ENCODE measurements at regions not wholly inside any gene's neighbourhood (a gene's known extent, or its start where the extent isn't known, plus 50 kb on each side); places are given as distances from the start of the nearest gene placed in this dataset.
"Not testable (repeated sequence)": the region's sequence is repeated elsewhere in the genome, so short reads cannot be mapped to it uniquely, and the experiment has no call there.

GRCh38 chr9:104280178-104280560 lies 186.1 kb downstream of the SMC2 start:
- H3K4me1 ChIP-seq (replicated peaks in 1 of 2) = no peaks in the 10 kb centered on the region
- WGBS, 10 experiments = 11 to 100% (median 77%) methylated on average over 1 to 3 of the region's 3 CpGs
- no peak overlapping the region for H3K4me3 ChIP-seq
- in situ Hi-C loops (cut with MboI; ENCODE audit: low pct_unique_long_range_greater_than_20kb in 2 of 9, low sequenced_read_pairs in 9 of 9, unreplicated experiment in 9 of 9) = no loop called here
- ATAC-seq (replicated peaks in 6 of 8) = no peak
- H3K27ac ChIP-seq = no peak overlapping the region

GRCh38 chr9:104280711-104281110 lies 186.6 kb downstream of the SMC2 start:
- no peak overlapping the region for H3K27ac ChIP-seq
- no peak overlapping the region for H3K4me3 ChIP-seq
- in situ Hi-C loops (cut with MboI; ENCODE audit: low pct_unique_long_range_greater_than_20kb in 2 of 9, low sequenced_read_pairs in 9 of 9, unreplicated experiment in 9 of 9) = no loop called here
- no peak for ATAC-seq (replicated peaks in 6 of 8)
- H3K4me1 ChIP-seq (replicated peaks in 1 of 2) = no peaks in the 10 kb centered on the region
- 0 to 100% (median 63%) methylated on average over 1 of the region's 1 CpG; no CpG with 5 or more reads in 2 of the 10 experiments for WGBS, 10 experiments

GRCh38 chr9:104286187-104286586 lies 192.1 kb downstream of the SMC2 start:
- in situ Hi-C loops (cut with MboI; ENCODE audit: low pct_unique_long_range_greater_than_20kb in 2 of 9, low sequenced_read_pairs in 9 of 9, unreplicated experiment in 9 of 9) = no loop called here
- 0 to 100% (median 51%) methylated on average over 1 of the region's 1 CpG; no CpG with 5 or more reads in 4 of the 10 experiments for WGBS, 10 experiments
- ATAC-seq (replicated peaks in 6 of 8) = no peak

GRCh38 chr9:104286799-104287198 lies 192.7 kb downstream of the SMC2 start:
- WGBS, 10 experiments = 0 to 96% (median 72%) methylated on average over 2 of the region's 2 CpGs; no CpG with 5 or more reads in 3 of the 10 experiments
- in situ Hi-C loops (cut with MboI; ENCODE audit: low pct_unique_long_range_greater_than_20kb in 2 of 9, low sequenced_read_pairs in 9 of 9, unreplicated experiment in 9 of 9) = no loop called here
- Histone ChIP-seq H3K27ac (no peak overlapping the region), H3K4me1 (replicated peaks in 1 of 2) (peaks cover 0 to 7% of the 10 kb centered on the region in 2 donors), H3K4me3 (no peak overlapping the region)
- ATAC-seq (replicated peaks in 6 of 8) = peak in 1 of 8 experiments; percentile 15

More at GRCh38 chr9:104286187-104286586, 192.1 kb downstream of the SMC2 start:
- Histone ChIP-seq H3K27ac (no peak overlapping the region), H3K4me3 (no peak overlapping the region), H3K4me1 (replicated peaks in 1 of 2) (peaks cover 0 to 7% of the 10 kb centered on the region in 2 donors)

- no peak overlapping the region for H3K27ac ChIP-seq
- in situ Hi-C loops (cut with MboI; ENCODE audit: low pct_unique_long_range_greater_than_20kb in 2 of 9, low sequenced_read_pairs in 9 of 9, unreplicated experiment in 9 of 9) = no loop called here
- peak in 6 of 8 experiments; percentile 15 to 94 (median 72) for ATAC-seq (replicated peaks in 6 of 8)
- WGBS, 10 experiments = 30 to 89% (median 61%) methylated on average over 1 to 5 of the region's 5 CpGs
- H3K4me3 ChIP-seq = no peak overlapping the region
- H3K4me1 ChIP-seq (replicated peaks in 1 of 2) = peaks cover 0 to 10% of the 10 kb centered on the region in 2 donors
Observed at GRCh38 chr9:104287253-104287878, 193.3 kb downstream of the SMC2 start.

- H3K27ac ChIP-seq = no peak overlapping the region
- 0 to 80% (median 32%) methylated on average over 1 to 4 of the region's 4 CpGs; no CpG with 5 or more reads in 4 of the 10 experiments for WGBS, 10 experiments
- H3K4me3 ChIP-seq = no peak overlapping the region
- H3K4me1 ChIP-seq (replicated peaks in 1 of 2) = peaks cover 0 to 19% of the 10 kb centered on the region in 2 donors
- ATAC-seq (replicated peaks in 6 of 8) = peak in 3 of 8 experiments; percentile 15 to 57 (median 32)
- in situ Hi-C loops (cut with MboI; ENCODE audit: low pct_unique_long_range_greater_than_20kb in 2 of 9, low sequenced_read_pairs in 9 of 9, unreplicated experiment in 9 of 9) = no loop called here
Observed at GRCh38 chr9:104293877-104294276, 199.8 kb downstream of the SMC2 start.

- in situ Hi-C loops (cut with MboI; ENCODE audit: low pct_unique_long_range_greater_than_20kb in 2 of 9, low sequenced_read_pairs in 9 of 9, unreplicated experiment in 9 of 9) = loop anchor here in 1 of 9 experiments (25.0 kb wide), 1 partner anchor 88 kb away; no protein-coding TSS in a partner anchor
- WGBS, 10 experiments = 0 to 100% (median 52%) methylated on average over 1 of the region's 1 CpG; no CpG with 5 or more reads in 6 of the 10 experiments
Observed at GRCh38 chr9:104300124-104300523, 203.9 kb upstream of the OR13F1 start.

GRCh38 chr9:104301755-104302154 lies 202.3 kb upstream of the OR13F1 start:
- 0 to 100% (median 80%) methylated on average over 1 to 2 of the region's 2 CpGs; no CpG with 5 or more reads in 4 of the 10 experiments for WGBS, 10 experiments
- in situ Hi-C loops (cut with MboI; ENCODE audit: low pct_unique_long_range_greater_than_20kb in 2 of 9, low sequenced_read_pairs in 9 of 9, unreplicated experiment in 9 of 9) = loop anchor here in 1 of 9 experiments (25.0 kb wide), 1 partner anchor 89 kb away; no protein-coding TSS in a partner anchor
- no peak overlapping the region for H3K27ac ChIP-seq
- no peaks in the 10 kb centered on the region for H3K4me1 ChIP-seq (replicated peaks in 1 of 2)
- ATAC-seq (replicated peaks in 6 of 8) = no peak
- H3K4me3 ChIP-seq = no peak overlapping the region

More at GRCh38 chr9:104300124-104300523, 203.9 kb upstream of the OR13F1 start:
- ATAC-seq (replicated peaks in 6 of 8) = no peak
- Histone ChIP-seq H3K4me3 (no peak overlapping the region), H3K27ac (no peak overlapping the region), H3K4me1 (replicated peaks in 1 of 2) (no peaks in the 10 kb centered on the region)

- Histone ChIP-seq H3K4me3 (no peak overlapping the region), H3K27ac (no peak overlapping the region), H3K4me1 (replicated peaks in 1 of 2) (no peaks in the 10 kb centered on the region)
- in situ Hi-C loops (cut with MboI; ENCODE audit: low pct_unique_long_range_greater_than_20kb in 2 of 9, low sequenced_read_pairs in 9 of 9, unreplicated experiment in 9 of 9) = loop anchor here in 1 of 9 experiments (25.0 kb wide), 1 partner anchor 90 kb away; no protein-coding TSS in a partner anchor
- 34 to 100% (median 86%) methylated on average over 1 to 4 of the region's 4 CpGs; no CpG with 5 or more reads in 2 of the 10 experiments for WGBS, 10 experiments
- no peak for ATAC-seq (replicated peaks in 6 of 8)
Observed at GRCh38 chr9:104302775-104303174, 201.3 kb upstream of the OR13F1 start.

- no peak overlapping the region for H3K27ac ChIP-seq
- no peaks in the 10 kb centered on the region for H3K4me1 ChIP-seq (replicated peaks in 1 of 2)
- H3K4me3 ChIP-seq = no peak overlapping the region
- in situ Hi-C loops (cut with MboI; ENCODE audit: low pct_unique_long_range_greater_than_20kb in 2 of 9, low sequenced_read_pairs in 9 of 9, unreplicated experiment in 9 of 9) = loop anchor here in 1 of 9 experiments (25.0 kb wide), 1 partner anchor 93 kb away; no protein-coding TSS in a partner anchor
- no peak for ATAC-seq (replicated peaks in 6 of 8)
- WGBS, 10 experiments = 96 to 100% (median 100%) methylated on average over 1 to 4 of the region's 5 CpGs; no CpG with 5 or more reads in 7 of the 10 experiments
Observed at GRCh38 chr9:104304925-104305324, 199.1 kb upstream of the OR13F1 start.

GRCh38 chr9:104313396-104314110 lies 190.5 kb upstream of the OR13F1 start:
- no peaks in the 10 kb centered on the region for H3K4me1 ChIP-seq (replicated peaks in 1 of 2)
- 0 to 100% (median 58%) methylated on average over 1 to 5 of the region's 5 CpGs for WGBS, 10 experiments
- H3K27ac ChIP-seq = no peak overlapping the region
- in situ Hi-C loops (cut with MboI; ENCODE audit: low pct_unique_long_range_greater_than_20kb in 2 of 9, low sequenced_read_pairs in 9 of 9, unreplicated experiment in 9 of 9) = loop anchor here in 1 of 9 experiments (25.0 kb wide), 1 partner anchor 101 kb away; no protein-coding TSS in a partner anchor
- H3K4me3 ChIP-seq = no peak overlapping the region
- no peak for ATAC-seq (replicated peaks in 6 of 8)

GRCh38 chr9:104316201-104317009 lies 187.7 kb upstream of the OR13F1 start:
- not testable (repeated sequence) for H3K4me1 ChIP-seq (replicated peaks in 1 of 2); H3K27ac ChIP-seq; ATAC-seq (replicated peaks in 6 of 8); H3K4me3 ChIP-seq
- in situ Hi-C loops (cut with MboI; ENCODE audit: low pct_unique_long_range_greater_than_20kb in 2 of 9, low sequenced_read_pairs in 9 of 9, unreplicated experiment in 9 of 9) = loop anchor here in 1 of 9 experiments (25.0 kb wide), 1 partner anchor 104 kb away; no protein-coding TSS in a partner anchor
- WGBS, 10 experiments = 90 to 100% methylated on average over 4 of the region's 50 CpGs; no CpG with 5 or more reads in 8 of the 10 experiments
